GM12878 (cell line): ENCODE measurements at regions not wholly inside any gene's neighbourhood (a gene's known extent, or its start where the extent isn't known, plus 50 kb on each side); places are given as distances from the start of the nearest gene placed in this dataset.

Experiments used
- BACH1 ChIP-seq: fragments of 450-650 bp; IDR thresholded peaks from 2 replicates; pipeline ENCODE4 v1.6.1; 2017; ENCODE audit warnings: mild to moderate bottlenecking, borderline replicate concordance
- E2F8 ChIP-seq: fragments of 450-650 bp; IDR thresholded peaks from 2 replicates; pipeline ENCODE4 v1.6.1; 2018; ENCODE audit warnings: mild to moderate bottlenecking, low read depth, moderate library complexity; ENCODE audit not compliant: partially characterized antibody
- ETV6 ChIP-seq, 2 experiments: fragments of 450-650 bp in 1 of 2; IDR thresholded peaks in 1 of 2; conservative IDR thresholded peaks in 1 of 2; 2 replicates each; pipeline ENCODE4 v1.6.1; 2014; ENCODE audit warnings: antibody characterized with exemption in 1 of 2, borderline replicate concordance in 1 of 2, low read depth in 1 of 2, mild to moderate bottlenecking in 1 of 2, moderate library complexity in 1 of 2
- HCFC1 ChIP-seq: fragments of 150-350 bp; IDR thresholded peaks from 2 replicates; pipeline ENCODE4 v1.6.1; 2014; ENCODE audit warnings: low read length
- IRF5 ChIP-seq: fragments of 450-650 bp; IDR thresholded peaks from 2 replicates; pipeline ENCODE4 v1.6.1; 2017; ENCODE audit warnings: borderline replicate concordance
- JUND ChIP-seq: IDR thresholded peaks from 2 replicates; pipeline ENCODE4 v1.6.1; 2012; ENCODE audit warnings: low read depth, mild to moderate bottlenecking, low read length, improper control_type of control experiment, moderate library complexity
- KAT2A ChIP-seq: conservative IDR thresholded peaks from 2 replicates; pipeline ENCODE4 v1.6.1; 2011; ENCODE audit warnings: low read depth, low read length; ENCODE audit not compliant: control insufficient read depth
- KLF5 ChIP-seq: fragments of 450-650 bp; IDR thresholded peaks from 2 replicates; pipeline ENCODE4 v1.6.1; 2014; ENCODE audit warnings: mild to moderate bottlenecking; ENCODE audit not compliant: partially characterized antibody
- MEF2B ChIP-seq: fragments of 450-650 bp; IDR thresholded peaks from 2 replicates; pipeline ENCODE4 v1.6.1; 2018; ENCODE audit warnings: mild to moderate bottlenecking, moderate library complexity; ENCODE audit not compliant: partially characterized antibody, poor library complexity, severe bottlenecking
- MXI1 ChIP-seq: fragments of 150-350 bp; IDR thresholded peaks from 2 replicates; pipeline ENCODE4 v1.6.1; 2011; ENCODE audit warnings: low read depth, mild to moderate bottlenecking, inconsistent platforms, low read length, improper control_type of control experiment
- PBX3 ChIP-seq: IDR thresholded peaks from 2 replicates; pipeline ENCODE4 v1.6.1; 2011; ENCODE audit warnings: mild to moderate bottlenecking, low read depth, low read length, moderate library complexity; ENCODE audit not compliant: insufficient replicate concordance
- RB1 ChIP-seq: fragments of 450-650 bp; formaldehyde crosslinking; IDR thresholded peaks from 2 replicates; pipeline ENCODE4 v1.6.1; 2017; ENCODE audit warnings: mild to moderate bottlenecking, borderline replicate concordance
- SMARCA5 ChIP-seq: fragments of 450-650 bp; IDR thresholded peaks from 2 replicates; pipeline ENCODE4 v1.6.1; 2017; ENCODE audit warnings: mild to moderate bottlenecking
- SP1 ChIP-seq: IDR thresholded peaks from one replicate; pipeline ENCODE4 v1.6.1; 2011; ENCODE audit warnings: low read depth, low read length
- TAF1 ChIP-seq: IDR thresholded peaks from 2 replicates; pipeline ENCODE4 v1.6.1; 2011; ENCODE audit warnings: mild to moderate bottlenecking, low read depth, low read length, borderline replicate concordance
- ZZZ3 ChIP-seq: IDR thresholded peaks from 2 replicates; pipeline ENCODE4 v1.6.1; 2011; ENCODE audit warnings: low read depth; ENCODE audit not compliant: control insufficient read depth, insufficient read length
- TF ChIP-seq, protein P1 (sequence below): IDR thresholded peaks from 2 replicates; pipeline ENCODE4 v1.6.1; 2012; ENCODE audit warnings: low read length, inconsistent platforms
- TF ChIP-seq, protein P2 (sequence below): fragments of 450-650 bp; IDR thresholded peaks from 2 replicates; pipeline ENCODE4 v1.6.1; 2014; ENCODE audit warnings: mild to moderate bottlenecking
- TF ChIP-seq, protein P3 (sequence below): fragments of 450-650 bp; formaldehyde crosslinking; IDR thresholded peaks from 2 replicates; pipeline ENCODE4 v1.4.0; 2022; ENCODE audit warnings: mild to moderate bottlenecking, moderate library complexity

DNA sequence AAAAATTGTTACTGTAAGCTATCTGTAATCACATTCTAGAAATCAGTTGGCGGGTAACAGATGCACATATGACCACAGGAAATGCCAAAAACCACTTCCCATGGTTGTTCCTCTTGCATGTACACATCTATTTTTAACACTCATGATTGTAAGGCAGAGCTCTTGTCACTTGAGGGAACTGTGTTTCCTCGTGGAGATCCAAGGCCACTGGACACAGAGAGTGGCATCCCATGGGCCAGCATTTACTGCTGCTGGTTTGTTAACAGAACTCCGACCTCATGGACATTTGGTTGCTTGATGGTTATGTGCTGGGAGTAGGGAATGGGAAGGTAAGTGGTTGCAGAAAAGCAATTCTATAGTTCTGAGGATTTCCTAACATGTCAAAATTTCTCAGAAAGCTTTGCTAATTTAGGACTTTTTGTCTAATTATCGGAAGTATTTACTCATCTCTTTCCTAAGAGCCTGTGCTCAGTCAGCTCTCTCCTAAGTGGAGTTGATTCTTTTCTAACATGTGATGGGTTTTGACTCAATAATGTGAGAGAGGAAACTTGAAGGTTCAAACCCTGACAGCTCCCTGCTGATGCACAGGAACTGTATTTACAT lies 202.0 kb upstream of the NR3C1 start (continued):
- TF ChIP-seq, protein P1, sequence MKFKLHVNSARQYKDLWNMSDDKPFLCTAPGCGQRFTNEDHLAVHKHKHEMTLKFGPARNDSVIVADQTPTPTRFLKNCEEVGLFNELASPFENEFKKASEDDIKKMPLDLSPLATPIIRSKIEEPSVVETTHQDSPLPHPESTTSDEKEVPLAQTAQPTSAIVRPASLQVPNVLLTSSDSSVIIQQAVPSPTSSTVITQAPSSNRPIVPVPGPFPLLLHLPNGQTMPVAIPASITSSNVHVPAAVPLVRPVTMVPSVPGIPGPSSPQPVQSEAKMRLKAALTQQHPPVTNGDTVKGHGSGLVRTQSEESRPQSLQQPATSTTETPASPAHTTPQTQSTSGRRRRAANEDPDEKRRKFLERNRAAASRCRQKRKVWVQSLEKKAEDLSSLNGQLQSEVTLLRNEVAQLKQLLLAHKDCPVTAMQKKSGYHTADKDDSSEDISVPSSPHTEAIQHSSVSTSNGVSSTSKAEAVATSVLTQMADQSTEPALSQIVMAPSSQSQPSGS: peak; percentile 67; the same call in 1 of the 2 replicates
- no peak for TF ChIP-seq SP1
- no peak for TF ChIP-seq E2F8
- TF ChIP-seq JUND: no peak
- TF ChIP-seq, protein P2, sequence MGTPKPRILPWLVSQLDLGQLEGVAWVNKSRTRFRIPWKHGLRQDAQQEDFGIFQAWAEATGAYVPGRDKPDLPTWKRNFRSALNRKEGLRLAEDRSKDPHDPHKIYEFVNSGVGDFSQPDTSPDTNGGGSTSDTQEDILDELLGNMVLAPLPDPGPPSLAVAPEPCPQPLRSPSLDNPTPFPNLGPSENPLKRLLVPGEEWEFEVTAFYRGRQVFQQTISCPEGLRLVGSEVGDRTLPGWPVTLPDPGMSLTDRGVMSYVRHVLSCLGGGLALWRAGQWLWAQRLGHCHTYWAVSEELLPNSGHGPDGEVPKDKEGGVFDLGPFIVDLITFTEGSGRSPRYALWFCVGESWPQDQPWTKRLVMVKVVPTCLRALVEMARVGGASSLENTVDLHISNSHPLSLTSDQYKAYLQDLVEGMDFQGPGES: no peak
- no peak for TF ChIP-seq SMARCA5
- TF ChIP-seq MEF2B: peak; percentile 34
- TF ChIP-seq HCFC1: no peak
- no peak for TF ChIP-seq ZZZ3
- TF ChIP-seq BACH1: no peak
- TF ChIP-seq, protein P3, sequence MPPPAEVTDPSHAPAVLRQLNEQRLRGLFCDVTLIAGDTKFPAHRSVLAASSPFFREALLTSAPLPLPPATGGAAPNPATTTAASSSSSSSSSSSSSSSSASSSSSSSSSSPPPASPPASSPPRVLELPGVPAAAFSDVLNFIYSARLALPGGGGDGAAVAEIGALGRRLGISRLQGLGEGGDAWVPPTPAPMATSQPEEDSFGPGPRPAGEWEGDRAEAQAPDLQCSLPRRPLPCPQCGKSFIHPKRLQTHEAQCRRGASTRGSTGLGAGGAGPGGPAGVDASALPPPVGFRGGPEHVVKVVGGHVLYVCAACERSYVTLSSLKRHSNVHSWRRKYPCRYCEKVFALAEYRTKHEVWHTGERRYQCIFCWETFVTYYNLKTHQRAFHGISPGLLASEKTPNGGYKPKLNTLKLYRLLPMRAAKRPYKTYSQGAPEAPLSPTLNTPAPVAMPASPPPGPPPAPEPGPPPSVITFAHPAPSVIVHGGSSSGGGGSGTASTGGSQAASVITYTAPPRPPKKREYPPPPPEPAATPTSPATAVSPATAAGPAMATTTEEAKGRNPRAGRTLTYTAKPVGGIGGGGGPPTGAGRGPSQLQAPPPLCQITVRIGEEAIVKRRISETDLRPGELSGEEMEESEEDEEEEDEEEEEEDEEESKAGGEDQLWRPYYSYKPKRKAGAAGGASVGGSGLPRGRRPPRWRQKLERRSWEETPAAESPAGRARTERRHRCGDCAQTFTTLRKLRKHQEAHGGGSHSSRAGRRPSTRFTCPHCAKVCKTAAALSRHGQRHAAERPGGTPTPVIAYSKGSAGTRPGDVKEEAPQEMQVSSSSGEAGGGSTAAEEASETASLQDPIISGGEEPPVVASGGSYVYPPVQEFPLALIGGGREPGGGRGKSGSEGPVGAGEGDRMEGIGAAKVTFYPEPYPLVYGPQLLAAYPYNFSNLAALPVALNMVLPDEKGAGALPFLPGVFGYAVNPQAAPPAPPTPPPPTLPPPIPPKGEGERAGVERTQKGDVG (CRISPR knock-in tag): no peak
- no peak for TF ChIP-seq MXI1
- TF ChIP-seq KAT2A: no peak
- TF ChIP-seq TAF1: no peak
- no peak for TF ChIP-seq KLF5
- no peak for TF ChIP-seq PBX3
- TF ChIP-seq RB1: no peak
- TF ChIP-seq ETV6 (conservative IDR thresholded peaks at IDR 0.05 in 1 of 2, IDR thresholded peaks at IDR 0.05 in 1 of 2; ENCODE audit: borderline replicate concordance in 1 of 2, low read depth in 1 of 2): peak in 1 of 2 experiments; percentile 99; a peak in 2 of 4 replicates
- TF ChIP-seq IRF5: no peak
